WTC11 (cell line): ENCODE measurements at regions not wholly inside any gene's neighbourhood (a gene's known extent, or its start where the extent isn't known, plus 50 kb on each side); places are given as distances from the start of the nearest gene placed in this dataset.

ENCODE experiments used
- ATAC-seq: fragments of 200-7000 bp; cut with Tn5 transposase; 2 replicates; pipeline ENCODE4 v1.10.0; 2021; ENCODE audit warnings: mild to moderate bottlenecking, moderate library complexity
- CTCF ChIA-PET: fragments of 300-600 bp; sonication (Branson Sonifier 250); formaldehyde crosslinking; loops from one replicate; lab custom pipeline; 2021; ENCODE audit warnings: antibody characterized with exemption; lab: Charles Lee
- POLR2A ChIA-PET: fragments of 350-600 bp; sonication (Branson Sonifier 250); formaldehyde crosslinking; loops from one replicate; lab custom pipeline; 2021; ENCODE audit warnings: antibody characterized with exemption; lab: Charles Lee
- DNase-seq: peaks from one replicate; pipeline ENCODE4 v3.0.0; 2021; ENCODE audit warnings: low spot score
- H3K27ac Mint-ChIP-seq: 2 replicates; pipeline ENCODE4 v1.8.0; 2021; ENCODE audit warnings: mixed read lengths
- H3K27me3 Mint-ChIP-seq: 2 replicates; pipeline ENCODE4 v1.8.0; 2021; ENCODE audit warnings: low read depth, mild to moderate bottlenecking, moderate library complexity, mixed read lengths
- H3K36me3 Mint-ChIP-seq: 2 replicates; pipeline ENCODE4 v1.8.0; 2021; ENCODE audit warnings: mixed read lengths
- H3K4me1 Mint-ChIP-seq: 2 replicates; pipeline ENCODE4 v1.8.0; 2022; ENCODE audit warnings: mixed read lengths
- H3K4me3 Mint-ChIP-seq: 2 replicates; pipeline ENCODE4 v1.8.0; 2021; ENCODE audit warnings: mild to moderate bottlenecking, moderate library complexity, mixed read lengths
- H3K9me3 Mint-ChIP-seq: 2 replicates; pipeline ENCODE4 v1.8.0; 2021; ENCODE audit warnings: mixed read lengths
- ELF4 ChIP-seq: sonication (generic); formaldehyde crosslinking; IDR thresholded peaks from 2 replicates; pipeline ENCODE4 v1.8.1; 2022; ENCODE audit warnings: low read depth, mild to moderate bottlenecking, moderate library complexity, missing genetic modification reagents
- EMX1 ChIP-seq: fragments of 250-450 bp; sonication (Bioruptor Pico); IDR thresholded peaks from 2 replicates; pipeline ENCODE4 v1.8.0; 2021; ENCODE audit warnings: mild to moderate bottlenecking
- GRHL2 ChIP-seq: fragments of 250-450 bp; sonication (Bioruptor Pico); IDR thresholded peaks from 2 replicates; pipeline ENCODE4 v1.8.0; 2022; ENCODE audit warnings: mild to moderate bottlenecking, moderate library complexity; ENCODE audit not compliant: insufficient replicate concordance, severe bottlenecking
- MXD4 ChIP-seq: fragments of 250-450 bp; sonication (Bioruptor Pico); IDR thresholded peaks from 2 replicates; pipeline ENCODE4 v1.8.0; 2021; ENCODE audit warnings: mild to moderate bottlenecking, moderate library complexity, borderline replicate concordance
- NFE2L1 ChIP-seq: sonication (generic); formaldehyde crosslinking; IDR thresholded peaks from 2 replicates; pipeline ENCODE4 v1.8.1; 2023; ENCODE audit warnings: missing genetic modification reagents
- NFYB ChIP-seq: sonication (generic); formaldehyde crosslinking; conservative IDR thresholded peaks from 2 replicates; pipeline ENCODE4 v1.8.0; 2022; ENCODE audit warnings: low read depth, missing genetic modification reagents
- NR1H2 ChIP-seq: sonication (generic); formaldehyde crosslinking; IDR thresholded peaks from 2 replicates; pipeline ENCODE4 v1.9.0; 2021; ENCODE audit warnings: mild to moderate bottlenecking, moderate library complexity, missing genetic modification reagents
- SMAD4 ChIP-seq: sonication (generic); formaldehyde crosslinking; IDR thresholded peaks from 2 replicates; pipeline ENCODE4 v1.8.0; 2022; ENCODE audit warnings: mild to moderate bottlenecking, missing genetic modification reagents
- TEAD1 ChIP-seq: sonication (generic); formaldehyde crosslinking; IDR thresholded peaks from 2 replicates; pipeline ENCODE4 v1.8.0; 2022; ENCODE audit warnings: mild to moderate bottlenecking, missing genetic modification reagents
- TEAD4 ChIP-seq: sonication (generic); formaldehyde crosslinking; IDR thresholded peaks from 2 replicates; pipeline ENCODE4 v1.8.0; 2022; ENCODE audit warnings: mild to moderate bottlenecking, missing genetic modification reagents
- ZBTB21 ChIP-seq: sonication (generic); formaldehyde crosslinking; IDR thresholded peaks from 2 replicates; pipeline ENCODE4 v1.8.1; 2023; ENCODE audit warnings: mild to moderate bottlenecking, missing genetic modification reagents, borderline replicate concordance
- ZNF121 ChIP-seq: sonication (generic); formaldehyde crosslinking; IDR thresholded peaks from 2 replicates; pipeline ENCODE4 v1.8.0; 2023; ENCODE audit warnings: missing genetic modification reagents
- ZNF232 ChIP-seq: sonication (generic); formaldehyde crosslinking; IDR thresholded peaks from 2 replicates; pipeline ENCODE4 v1.8.0; 2022; ENCODE audit warnings: mild to moderate bottlenecking, missing genetic modification reagents
- ZNF423 ChIP-seq: fragments of 250-450 bp; sonication (Bioruptor Pico); IDR thresholded peaks from 2 replicates; pipeline ENCODE4 v2.1.2; 2022; ENCODE audit warnings: mild to moderate bottlenecking, moderate library complexity
- ZNF671 ChIP-seq: fragments of 250-450 bp; sonication (Bioruptor Pico); IDR thresholded peaks from 2 replicates; pipeline ENCODE4 v1.8.0; 2021; ENCODE audit warnings: mild to moderate bottlenecking
- TF ChIP-seq, protein P1 (sequence below): sonication (generic); formaldehyde crosslinking; IDR thresholded peaks from 2 replicates; pipeline ENCODE4 v1.8.0; 2022; ENCODE audit warnings: mild to moderate bottlenecking, missing genetic modification reagents
- TF ChIP-seq, protein P2 (sequence below): sonication (generic); formaldehyde crosslinking; IDR thresholded peaks from 2 replicates; pipeline ENCODE4 v1.8.1; 2022; ENCODE audit warnings: mild to moderate bottlenecking, missing genetic modification reagents, moderate library complexity, borderline replicate concordance
- TF ChIP-seq, protein P3 (sequence below): sonication (generic); formaldehyde crosslinking; IDR thresholded peaks from 2 replicates; pipeline ENCODE4 v1.8.1; 2022; ENCODE audit warnings: low read depth, missing genetic modification reagents, borderline replicate concordance
- TF ChIP-seq, protein P4 (sequence below): sonication (generic); formaldehyde crosslinking; IDR thresholded peaks from 2 replicates; pipeline ENCODE4 v1.8.0; 2023; ENCODE audit warnings: missing genetic modification reagents, mild to moderate bottlenecking, borderline replicate concordance
- TF ChIP-seq, protein P5 (sequence below): sonication (generic); formaldehyde crosslinking; IDR thresholded peaks from 2 replicates; pipeline ENCODE4 v1.8.0; 2023; ENCODE audit warnings: missing genetic modification reagents
- TF ChIP-seq, protein P6 (sequence below): fragments of 250-450 bp; sonication (Bioruptor Pico); IDR thresholded peaks from 2 replicates; pipeline ENCODE4 v2.1.2; 2022; ENCODE audit warnings: mild to moderate bottlenecking, moderate library complexity
- TF ChIP-seq, protein P7 (sequence below): sonication (generic); formaldehyde crosslinking; IDR thresholded peaks from 2 replicates; pipeline ENCODE4 v1.8.1; 2022; ENCODE audit warnings: low read depth, mild to moderate bottlenecking, moderate library complexity, missing genetic modification reagents, borderline replicate concordance
- TF ChIP-seq, protein P8 (sequence below): fragments of 250-450 bp; sonication (Bioruptor Pico); IDR thresholded peaks from 2 replicates; pipeline ENCODE4 v1.9.0; 2021; ENCODE audit warnings: moderate library complexity, mild to moderate bottlenecking, inconsistent platforms, borderline replicate concordance

DNA sequence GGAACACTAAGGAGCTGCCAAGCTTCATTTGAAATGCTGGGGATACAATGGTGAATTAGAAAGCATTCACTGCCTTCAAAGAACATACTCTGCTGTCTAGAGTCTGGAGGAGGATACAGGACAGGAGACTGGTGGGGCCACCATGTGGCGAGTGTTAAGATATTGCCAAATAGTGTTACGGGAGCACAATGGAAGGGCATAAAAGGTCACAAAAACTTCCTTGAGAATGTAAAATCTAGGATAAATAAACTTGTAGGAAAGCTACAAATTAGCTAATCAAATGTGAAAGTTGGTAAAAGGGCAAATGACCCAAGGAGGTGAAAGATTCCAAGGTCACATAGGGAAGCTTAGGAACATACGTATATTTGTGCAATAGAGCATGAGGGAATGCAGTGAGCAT, 271.7 kb downstream of the RFPL4B start:
- DNase-seq (peak; percentile 36), ATAC-seq (peak; percentile 92)
- ChIA-PET CTCF (interaction anchor here (1.2 to 1.4 kb wide), 2 partner anchors 116 to 688 kb away, joined by 3 to 6 read pairs; no protein-coding TSS in a partner anchor), POLR2A (no interaction called here)
- no peaks in the 10 kb centered on the region for H3K9me3 Mint-ChIP-seq
- H3K36me3 Mint-ChIP-seq: no peaks in the 10 kb centered on the region
- H3K4me1 Mint-ChIP-seq: peaks cover 8% of the 10 kb centered on the region
- TF ChIP-seq ZNF232 (no peak), GRHL2 (CRISPR knock-in tag) (no peak), NR1H2 (CRISPR knock-in tag) (no peak), ZNF121 (CRISPR knock-in tag) (no peak), TEAD4 (no peak), ZNF671 (CRISPR knock-in tag) (no peak)
- TF ChIP-seq, protein P1, sequence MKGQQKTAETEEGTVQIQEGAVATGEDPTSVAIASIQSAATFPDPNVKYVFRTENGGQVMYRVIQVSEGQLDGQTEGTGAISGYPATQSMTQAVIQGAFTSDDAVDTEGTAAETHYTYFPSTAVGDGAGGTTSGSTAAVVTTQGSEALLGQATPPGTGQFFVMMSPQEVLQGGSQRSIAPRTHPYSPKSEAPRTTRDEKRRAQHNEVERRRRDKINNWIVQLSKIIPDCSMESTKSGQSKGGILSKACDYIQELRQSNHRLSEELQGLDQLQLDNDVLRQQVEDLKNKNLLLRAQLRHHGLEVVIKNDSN: no peak
- TF ChIP-seq, protein P2, sequence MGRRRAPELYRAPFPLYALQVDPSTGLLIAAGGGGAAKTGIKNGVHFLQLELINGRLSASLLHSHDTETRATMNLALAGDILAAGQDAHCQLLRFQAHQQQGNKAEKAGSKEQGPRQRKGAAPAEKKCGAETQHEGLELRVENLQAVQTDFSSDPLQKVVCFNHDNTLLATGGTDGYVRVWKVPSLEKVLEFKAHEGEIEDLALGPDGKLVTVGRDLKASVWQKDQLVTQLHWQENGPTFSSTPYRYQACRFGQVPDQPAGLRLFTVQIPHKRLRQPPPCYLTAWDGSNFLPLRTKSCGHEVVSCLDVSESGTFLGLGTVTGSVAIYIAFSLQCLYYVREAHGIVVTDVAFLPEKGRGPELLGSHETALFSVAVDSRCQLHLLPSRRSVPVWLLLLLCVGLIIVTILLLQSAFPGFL (CRISPR knock-in tag): no peak
- TF ChIP-seq, protein P3, sequence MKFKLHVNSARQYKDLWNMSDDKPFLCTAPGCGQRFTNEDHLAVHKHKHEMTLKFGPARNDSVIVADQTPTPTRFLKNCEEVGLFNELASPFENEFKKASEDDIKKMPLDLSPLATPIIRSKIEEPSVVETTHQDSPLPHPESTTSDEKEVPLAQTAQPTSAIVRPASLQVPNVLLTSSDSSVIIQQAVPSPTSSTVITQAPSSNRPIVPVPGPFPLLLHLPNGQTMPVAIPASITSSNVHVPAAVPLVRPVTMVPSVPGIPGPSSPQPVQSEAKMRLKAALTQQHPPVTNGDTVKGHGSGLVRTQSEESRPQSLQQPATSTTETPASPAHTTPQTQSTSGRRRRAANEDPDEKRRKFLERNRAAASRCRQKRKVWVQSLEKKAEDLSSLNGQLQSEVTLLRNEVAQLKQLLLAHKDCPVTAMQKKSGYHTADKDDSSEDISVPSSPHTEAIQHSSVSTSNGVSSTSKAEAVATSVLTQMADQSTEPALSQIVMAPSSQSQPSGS (CRISPR knock-in tag): no peak
- TF ChIP-seq, protein P4, sequence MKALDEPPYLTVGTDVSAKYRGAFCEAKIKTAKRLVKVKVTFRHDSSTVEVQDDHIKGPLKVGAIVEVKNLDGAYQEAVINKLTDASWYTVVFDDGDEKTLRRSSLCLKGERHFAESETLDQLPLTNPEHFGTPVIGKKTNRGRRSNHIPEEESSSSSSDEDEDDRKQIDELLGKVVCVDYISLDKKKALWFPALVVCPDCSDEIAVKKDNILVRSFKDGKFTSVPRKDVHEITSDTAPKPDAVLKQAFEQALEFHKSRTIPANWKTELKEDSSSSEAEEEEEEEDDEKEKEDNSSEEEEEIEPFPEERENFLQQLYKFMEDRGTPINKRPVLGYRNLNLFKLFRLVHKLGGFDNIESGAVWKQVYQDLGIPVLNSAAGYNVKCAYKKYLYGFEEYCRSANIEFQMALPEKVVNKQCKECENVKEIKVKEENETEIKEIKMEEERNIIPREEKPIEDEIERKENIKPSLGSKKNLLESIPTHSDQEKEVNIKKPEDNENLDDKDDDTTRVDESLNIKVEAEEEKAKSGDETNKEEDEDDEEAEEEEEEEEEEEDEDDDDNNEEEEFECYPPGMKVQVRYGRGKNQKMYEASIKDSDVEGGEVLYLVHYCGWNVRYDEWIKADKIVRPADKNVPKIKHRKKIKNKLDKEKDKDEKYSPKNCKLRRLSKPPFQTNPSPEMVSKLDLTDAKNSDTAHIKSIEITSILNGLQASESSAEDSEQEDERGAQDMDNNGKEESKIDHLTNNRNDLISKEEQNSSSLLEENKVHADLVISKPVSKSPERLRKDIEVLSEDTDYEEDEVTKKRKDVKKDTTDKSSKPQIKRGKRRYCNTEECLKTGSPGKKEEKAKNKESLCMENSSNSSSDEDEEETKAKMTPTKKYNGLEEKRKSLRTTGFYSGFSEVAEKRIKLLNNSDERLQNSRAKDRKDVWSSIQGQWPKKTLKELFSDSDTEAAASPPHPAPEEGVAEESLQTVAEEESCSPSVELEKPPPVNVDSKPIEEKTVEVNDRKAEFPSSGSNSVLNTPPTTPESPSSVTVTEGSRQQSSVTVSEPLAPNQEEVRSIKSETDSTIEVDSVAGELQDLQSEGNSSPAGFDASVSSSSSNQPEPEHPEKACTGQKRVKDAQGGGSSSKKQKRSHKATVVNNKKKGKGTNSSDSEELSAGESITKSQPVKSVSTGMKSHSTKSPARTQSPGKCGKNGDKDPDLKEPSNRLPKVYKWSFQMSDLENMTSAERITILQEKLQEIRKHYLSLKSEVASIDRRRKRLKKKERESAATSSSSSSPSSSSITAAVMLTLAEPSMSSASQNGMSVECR (CRISPR knock-in tag): no peak
- no peaks in the 10 kb centered on the region for H3K27me3 Mint-ChIP-seq
- no peak overlapping the region for H3K27ac Mint-ChIP-seq
- H3K4me3 Mint-ChIP-seq: no peak overlapping the region

DNA sequence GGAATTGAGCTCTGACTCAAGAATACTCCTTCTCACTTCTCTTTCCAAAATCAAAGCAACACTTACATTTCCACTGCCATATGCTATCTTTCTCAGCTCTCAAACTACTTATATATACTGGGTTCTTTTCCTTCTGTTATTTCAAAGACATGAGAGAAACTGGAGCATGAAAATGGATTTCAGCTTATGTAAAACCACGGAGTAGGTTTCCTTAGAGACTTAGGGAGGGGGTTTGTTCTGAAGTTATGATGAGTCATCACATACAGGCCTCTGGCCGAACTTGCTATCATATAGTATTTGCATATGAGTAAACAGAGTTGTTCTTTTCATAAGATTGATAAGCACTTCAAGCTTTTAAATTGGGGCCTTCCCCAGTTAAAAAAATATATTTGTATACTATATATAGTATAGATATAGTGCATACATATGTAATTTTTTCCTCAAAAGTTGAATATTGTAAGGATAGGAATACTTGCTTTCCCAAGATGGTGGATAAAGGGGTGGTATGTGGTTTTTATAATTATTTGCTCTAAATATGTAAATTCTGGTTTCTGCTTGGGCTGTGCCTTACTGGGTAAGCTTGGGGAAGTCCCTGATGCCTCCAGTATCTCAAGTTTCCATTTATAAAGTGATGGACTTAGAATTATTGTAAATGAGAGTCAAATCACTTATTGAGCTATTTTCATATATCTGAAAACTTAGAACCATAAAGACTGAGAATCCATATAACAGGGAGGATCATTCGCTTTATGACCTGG, 273.9 kb downstream of the RFPL4B start:
- no peak for DNase-seq
- Mint-ChIP-seq H3K4me1 (peaks cover 8% of the 10 kb centered on the region), H3K27ac (no peak overlapping the region), H3K4me3 (no peak overlapping the region), H3K27me3 (no peaks in the 10 kb centered on the region), H3K36me3 (no peaks in the 10 kb centered on the region), H3K9me3 (0 out of 2 replicates have a peak, but pooled peaks cover 3% of the 10 kb centered on the region)
- ATAC-seq: no peak
- CTCF ChIA-PET: no interaction called here
- POLR2A ChIA-PET: no interaction called here
- TF ChIP-seq ZNF232: no peak
- TF ChIP-seq ELF4 (CRISPR knock-in tag): no peak
- TF ChIP-seq TEAD1 (CRISPR knock-in tag): no peak
- TF ChIP-seq NFYB: no peak
- no peak for TF ChIP-seq MXD4 (CRISPR knock-in tag)
- TF ChIP-seq NFE2L1 (CRISPR knock-in tag): no peak
- TF ChIP-seq, protein P5, sequence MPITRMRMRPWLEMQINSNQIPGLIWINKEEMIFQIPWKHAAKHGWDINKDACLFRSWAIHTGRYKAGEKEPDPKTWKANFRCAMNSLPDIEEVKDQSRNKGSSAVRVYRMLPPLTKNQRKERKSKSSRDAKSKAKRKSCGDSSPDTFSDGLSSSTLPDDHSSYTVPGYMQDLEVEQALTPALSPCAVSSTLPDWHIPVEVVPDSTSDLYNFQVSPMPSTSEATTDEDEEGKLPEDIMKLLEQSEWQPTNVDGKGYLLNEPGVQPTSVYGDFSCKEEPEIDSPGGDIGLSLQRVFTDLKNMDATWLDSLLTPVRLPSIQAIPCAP (CRISPR knock-in tag): no peak
- TF ChIP-seq SMAD4 (CRISPR knock-in tag): no peak
- no peak for TF ChIP-seq ZBTB21 (CRISPR knock-in tag)
- TF ChIP-seq, protein P6, sequence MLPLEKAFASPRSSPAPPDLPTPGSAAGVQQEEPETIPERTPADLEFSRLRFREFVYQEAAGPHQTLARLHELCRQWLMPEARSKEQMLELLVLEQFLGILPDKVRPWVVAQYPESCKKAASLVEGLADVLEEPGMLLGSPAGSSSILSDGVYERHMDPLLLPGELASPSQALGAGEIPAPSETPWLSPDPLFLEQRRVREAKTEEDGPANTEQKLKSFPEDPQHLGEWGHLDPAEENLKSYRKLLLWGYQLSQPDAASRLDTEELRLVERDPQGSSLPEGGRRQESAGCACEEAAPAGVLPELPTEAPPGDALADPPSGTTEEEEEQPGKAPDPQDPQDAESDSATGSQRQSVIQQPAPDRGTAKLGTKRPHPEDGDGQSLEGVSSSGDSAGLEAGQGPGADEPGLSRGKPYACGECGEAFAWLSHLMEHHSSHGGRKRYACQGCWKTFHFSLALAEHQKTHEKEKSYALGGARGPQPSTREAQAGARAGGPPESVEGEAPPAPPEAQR: no peak
- TF ChIP-seq EMX1 (CRISPR knock-in tag): no peak
- TF ChIP-seq ZNF423 (CRISPR knock-in tag): no peak
- TF ChIP-seq, protein P7, sequence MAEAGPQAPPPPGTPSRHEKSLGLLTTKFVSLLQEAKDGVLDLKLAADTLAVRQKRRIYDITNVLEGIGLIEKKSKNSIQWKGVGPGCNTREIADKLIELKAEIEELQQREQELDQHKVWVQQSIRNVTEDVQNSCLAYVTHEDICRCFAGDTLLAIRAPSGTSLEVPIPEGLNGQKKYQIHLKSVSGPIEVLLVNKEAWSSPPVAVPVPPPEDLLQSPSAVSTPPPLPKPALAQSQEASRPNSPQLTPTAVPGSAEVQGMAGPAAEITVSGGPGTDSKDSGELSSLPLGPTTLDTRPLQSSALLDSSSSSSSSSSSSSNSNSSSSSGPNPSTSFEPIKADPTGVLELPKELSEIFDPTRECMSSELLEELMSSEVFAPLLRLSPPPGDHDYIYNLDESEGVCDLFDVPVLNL (CRISPR knock-in tag): no peak
- TF ChIP-seq, protein P8, sequence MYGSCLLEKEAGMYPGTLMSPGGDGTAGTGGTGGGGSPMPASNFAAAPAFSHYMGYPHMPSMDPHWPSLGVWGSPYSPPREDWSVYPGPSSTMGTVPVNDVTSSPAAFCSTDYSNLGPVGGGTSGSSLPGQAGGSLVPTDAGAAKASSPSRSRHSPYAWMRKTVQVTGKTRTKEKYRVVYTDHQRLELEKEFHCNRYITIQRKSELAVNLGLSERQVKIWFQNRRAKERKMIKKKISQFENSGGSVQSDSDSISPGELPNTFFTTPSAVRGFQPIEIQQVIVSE (CRISPR knock-in tag): no peak
